ENCODE measurements at regions not wholly inside any gene's neighbourhood (a gene's known extent, or its start where the extent isn't known, plus 50 kb on each side); places are given as distances from the start of the nearest gene placed in this dataset.

- in situ Hi-C loops (cut with HindIII; ENCODE audit: low pct_ligation_motif_present, low sequenced_read_pairs), result no loop called here
- Histone ChIP-seq H3K36me3 (replicated peaks) (no peaks in the 10 kb centered on the region), H3K4me3 (ENCODE audit: low read depth, low read length) (no peak overlapping the region), H3K27me3 (replicated peaks) (no peaks in the 10 kb centered on the region), H3K27ac (no peak overlapping the region)
- TF ChIP-seq CTCF (IDR thresholded peaks at IDR 0.05; ENCODE audit: low read depth, low read length, missing control alignments), result no peak
- DNase-seq, result no peak
These were observed 51.1 kb upstream of the ZNF236 start for GRCh38 chr18:76771192-76771799.

GRCh38 chr18:76767954-76768353 is 54.4 kb upstream of the ZNF236 start:
- Histone ChIP-seq H3K27ac (no peak overlapping the region), H3K36me3 (replicated peaks) (no peaks in the 10 kb centered on the region), H3K4me3 (ENCODE audit: low read depth, low read length) (no peak overlapping the region), H3K27me3 (replicated peaks) (no peaks in the 10 kb centered on the region)
- DNase-seq, result no peak
- no peak for TF ChIP-seq CTCF (IDR thresholded peaks at IDR 0.05; ENCODE audit: low read depth, low read length, missing control alignments)
- in situ Hi-C loops (cut with HindIII; ENCODE audit: low pct_ligation_motif_present, low sequenced_read_pairs), result no loop called here

- in situ Hi-C loops (cut with HindIII; ENCODE audit: low pct_ligation_motif_present, low sequenced_read_pairs), result no loop called here
- no peak for TF ChIP-seq CTCF (IDR thresholded peaks at IDR 0.05; ENCODE audit: low read depth, low read length, missing control alignments)
- DNase-seq, result no peak
These were observed 55.9 kb upstream of the ZNF236 start for GRCh38 chr18:76766429-76766828.

GRCh38 chr18:76765649-76766048 is 56.7 kb upstream of the ZNF236 start:
- Histone ChIP-seq H3K4me3 (ENCODE audit: low read depth, low read length) (no peak overlapping the region), H3K36me3 (replicated peaks) (no peaks in the 10 kb centered on the region), H3K27me3 (replicated peaks) (no peaks in the 10 kb centered on the region), H3K27ac (no peak overlapping the region)
- TF ChIP-seq CTCF (IDR thresholded peaks at IDR 0.05; ENCODE audit: low read depth, low read length, missing control alignments), result no peak
- in situ Hi-C loops (cut with HindIII; ENCODE audit: low pct_ligation_motif_present, low sequenced_read_pairs), result no loop called here
- no peak for DNase-seq

More at GRCh38 chr18:76766429-76766828, 55.9 kb upstream of the ZNF236 start:
- no peaks in the 10 kb centered on the region for H3K27me3 ChIP-seq (replicated peaks)
- H3K36me3 ChIP-seq (replicated peaks), result no peaks in the 10 kb centered on the region
- H3K27ac ChIP-seq, result no peak overlapping the region
- no peak overlapping the region for H3K4me3 ChIP-seq (ENCODE audit: low read depth, low read length)

- Histone ChIP-seq H3K4me3 (ENCODE audit: low read depth, low read length) (no peak overlapping the region), H3K27ac (no peak overlapping the region), H3K36me3 (replicated peaks) (no peaks in the 10 kb centered on the region), H3K27me3 (replicated peaks) (no peaks in the 10 kb centered on the region)
- TF ChIP-seq CTCF (IDR thresholded peaks at IDR 0.05; ENCODE audit: low read depth, low read length, missing control alignments), result no peak
- DNase-seq, result no peak
- in situ Hi-C loops (cut with HindIII; ENCODE audit: low pct_ligation_motif_present, low sequenced_read_pairs), result no loop called here
These were observed 58.0 kb upstream of the ZNF236 start for GRCh38 chr18:76764291-76764901.

- Histone ChIP-seq H3K4me3 (ENCODE audit: low read depth, low read length) (no peak overlapping the region), H3K36me3 (replicated peaks) (no peaks in the 10 kb centered on the region), H3K27ac (no peak overlapping the region), H3K27me3 (replicated peaks) (no peaks in the 10 kb centered on the region)
- DNase-seq, result no peak
- no peak for TF ChIP-seq CTCF (IDR thresholded peaks at IDR 0.05; ENCODE audit: low read depth, low read length, missing control alignments)
- in situ Hi-C loops (cut with HindIII; ENCODE audit: low pct_ligation_motif_present, low sequenced_read_pairs), result no loop called here
These were observed 63.3 kb upstream of the ZNF236 start for GRCh38 chr18:76759056-76759455.
